H9 (cell line): ENCODE measurements at regions not wholly inside any gene's neighbourhood (a gene's known extent, or its start where the extent isn't known, plus 50 kb on each side); places are given as distances from the start of the nearest gene placed in this dataset.

Experiments
- DNase-seq: peaks from one replicate; pipeline ENCODE4 v3.0.0-alpha.2; 2017
- H2AFZ ChIP-seq: one replicate; pipeline ENCODE4 v1.6.1; 2013; ENCODE audit warnings: mild to moderate bottlenecking, low read length, control low read depth, moderate library complexity
- H2AK5ac ChIP-seq: 2 replicates; pipeline ENCODE4 v1.6.1; 2013; ENCODE audit warnings: low read length, control low read depth, mixed read lengths; ENCODE audit not compliant: insufficient read length
- H2BK120ac ChIP-seq: one replicate; pipeline ENCODE4 v1.6.1; 2013; ENCODE audit warnings: low read depth, mild to moderate bottlenecking, low read length, control low read depth, inconsistent platforms; ENCODE audit not compliant: poor library complexity, severe bottlenecking
- H2BK12ac ChIP-seq: 2 replicates; pipeline ENCODE4 v1.6.1; 2013; ENCODE audit warnings: low read length, control low read depth, mixed read lengths, low read depth; ENCODE audit not compliant: insufficient read length
- H2BK15ac ChIP-seq: 2 replicates; pipeline ENCODE4 v1.6.1; 2013; ENCODE audit warnings: low read depth, low read length, control low read depth
- H2BK20ac ChIP-seq: one replicate; pipeline ENCODE4 v1.6.1; 2013; ENCODE audit warnings: low read depth, mild to moderate bottlenecking, low read length, control low read depth, inconsistent platforms; ENCODE audit not compliant: poor library complexity, severe bottlenecking
- H2BK5ac ChIP-seq: 2 replicates; pipeline ENCODE4 v1.6.1; 2013; ENCODE audit warnings: low read length, control low read depth, mixed read lengths; ENCODE audit not compliant: insufficient read length
- H3K14ac ChIP-seq: 2 replicates; pipeline ENCODE4 v1.6.1; 2013; ENCODE audit warnings: low read length, control low read depth; ENCODE audit not compliant: insufficient read depth
- H3K18ac ChIP-seq: 2 replicates; pipeline ENCODE4 v1.6.1; 2013; ENCODE audit warnings: low read depth, mild to moderate bottlenecking, mixed read lengths, low read length, control low read depth; ENCODE audit not compliant: insufficient read length
- H3K23ac ChIP-seq: 2 replicates; pipeline ENCODE4 v1.6.1; 2013; ENCODE audit warnings: low read length, control low read depth, mixed read lengths, low read depth; ENCODE audit not compliant: insufficient read length
- H3K23me2 ChIP-seq: 2 replicates; pipeline ENCODE4 v1.6.1; 2013; ENCODE audit warnings: low read depth, mild to moderate bottlenecking, mixed read lengths, low read length, control low read depth; ENCODE audit not compliant: insufficient read length, poor library complexity, severe bottlenecking
- H3K27ac ChIP-seq: 2 replicates; pipeline ENCODE4 v1.5.1; 2013; ENCODE audit warnings: low read length, control low read depth, mixed read lengths, low read depth; ENCODE audit not compliant: insufficient read length
- H3K27me3 ChIP-seq: 2 replicates; pipeline ENCODE4 v1.6.1; 2013; ENCODE audit warnings: low read length, control low read depth, inconsistent platforms; ENCODE audit not compliant: insufficient read depth
- H3K4ac ChIP-seq: 2 replicates; pipeline ENCODE4 v1.6.1; 2013; ENCODE audit warnings: low read depth, mild to moderate bottlenecking, control low read depth, inconsistent platforms, low read length, moderate library complexity
- H3K4me1 ChIP-seq: 2 replicates; pipeline ENCODE4 v1.6.1; 2013; ENCODE audit warnings: low read length, control low read depth, inconsistent platforms; ENCODE audit not compliant: insufficient read depth
- H3K4me2 ChIP-seq: 2 replicates; pipeline ENCODE4 v1.6.1; 2013; ENCODE audit warnings: low read length, control low read depth, mixed read lengths; ENCODE audit not compliant: insufficient read length, insufficient read depth
- H3K56ac ChIP-seq: 2 replicates; pipeline ENCODE4 v1.6.1; 2013; ENCODE audit warnings: low read depth, mild to moderate bottlenecking, mixed read lengths, low read length, control low read depth; ENCODE audit not compliant: insufficient read length
- H3K79me1 ChIP-seq: 2 replicates; pipeline ENCODE4 v1.6.1; 2013; ENCODE audit warnings: low read depth, mild to moderate bottlenecking, moderate library complexity, low read length, control low read depth, inconsistent platforms; ENCODE audit not compliant: insufficient read depth, poor library complexity, severe bottlenecking
- H3K79me2 ChIP-seq: 2 replicates; pipeline ENCODE4 v1.6.1; 2013; ENCODE audit warnings: low read length, control low read depth, inconsistent platforms; ENCODE audit not compliant: insufficient read depth
- H3K9ac ChIP-seq: 2 replicates; pipeline ENCODE4 v1.6.1; 2013; ENCODE audit warnings: low read length, control low read depth, mixed read lengths; ENCODE audit not compliant: insufficient read length; ENCODE audit errors: extremely low read depth
- H3K9me3 ChIP-seq: one replicate; pipeline ENCODE4 v1.6.1; 2013; ENCODE audit warnings: low read depth, low read length, inconsistent platforms; ENCODE audit not compliant: control insufficient read depth
- H3T11ph ChIP-seq: one replicate; pipeline ENCODE4 v1.6.1; 2013; ENCODE audit warnings: mild to moderate bottlenecking, low read length, control low read depth, inconsistent platforms
- H4K20me1 ChIP-seq: one replicate; pipeline ENCODE4 v1.6.1; 2013; ENCODE audit not compliant: control insufficient read depth, insufficient read length, insufficient read depth
- H4K5ac ChIP-seq: 2 replicates; pipeline ENCODE4 v1.6.1; 2013; ENCODE audit warnings: low read depth, mild to moderate bottlenecking, mixed read lengths, low read length, control low read depth; ENCODE audit not compliant: insufficient read length
- H4K8ac ChIP-seq: replicated peaks from 2 replicates; pipeline ENCODE4 v1.6.1; 2013; ENCODE audit warnings: low read length, control low read depth, mixed read lengths, low read depth; ENCODE audit not compliant: insufficient read length
- H4K91ac ChIP-seq: 2 replicates; pipeline ENCODE4 v1.6.1; 2013; ENCODE audit warnings: low read depth, mild to moderate bottlenecking, moderate library complexity, mixed read lengths, low read length, control low read depth; ENCODE audit not compliant: insufficient read length
- H3K27ac Mint-ChIP-seq, 3 experiments: 2 replicates in 2 of 3; 3 replicates in 1 of 3; pipeline ENCODE4 v1.8.0; 2020 to 2021; ENCODE audit warnings: mixed read lengths in 3 of 3, mild to moderate bottlenecking in 1 of 3, moderate library complexity in 1 of 3
- H3K27me3 Mint-ChIP-seq: 2 replicates; pipeline ENCODE4 v1.8.0; 2021; ENCODE audit warnings: low read depth, mild to moderate bottlenecking, moderate library complexity, mixed read lengths
- H3K36me3 Mint-ChIP-seq, 3 experiments: 2 replicates in 2 of 3; 3 replicates in 1 of 3; pipeline ENCODE4 v1.8.0; 2020 to 2021; ENCODE audit warnings: low read depth in 3 of 3, mixed read lengths in 3 of 3; ENCODE audit not compliant: insufficient read depth in 1 of 3
- H3K4me1 Mint-ChIP-seq, 2 experiments: 2 replicates each; pipeline ENCODE4 v1.8.0; 2020; ENCODE audit warnings: mixed read lengths in 2 of 2
- H3K4me3 Mint-ChIP-seq, 2 experiments: 2 replicates in 1 of 2; 3 replicates in 1 of 2; pipeline ENCODE4 v1.8.0; 2020 to 2021; ENCODE audit warnings: mild to moderate bottlenecking in 2 of 2, mixed read lengths in 2 of 2, moderate library complexity in 1 of 2
- H3K9me3 Mint-ChIP-seq, 2 experiments: 2 replicates in 1 of 2; 3 replicates in 1 of 2; pipeline ENCODE4 v1.8.0; 2020; ENCODE audit warnings: mild to moderate bottlenecking in 2 of 2, mixed read lengths in 2 of 2, moderate library complexity in 1 of 2
- WGBS: extraction: QIAGEN DNeasy Blood & Tissue Kit; methylation state at CpG from one replicate; pipeline ENCODE4 v1.1.7; 2013; ENCODE audit warnings: missing lambda C conversion rate, low lambda C conversion rate, mixed read lengths; ENCODE audit not compliant: insufficient read length; ENCODE audit errors: extremely low coverage; 5-methylcytosine and 5-hydroxymethylcytosine counted together
- TF ChIP-seq, protein P1 (sequence below): fragments of 200-600 bp; sonication (generic); conservative IDR thresholded peaks from 3 replicates; pipeline ENCODE4 v1.8.0; 2021; ENCODE audit warnings: antibody characterized with exemption, mild to moderate bottlenecking

DNA sequence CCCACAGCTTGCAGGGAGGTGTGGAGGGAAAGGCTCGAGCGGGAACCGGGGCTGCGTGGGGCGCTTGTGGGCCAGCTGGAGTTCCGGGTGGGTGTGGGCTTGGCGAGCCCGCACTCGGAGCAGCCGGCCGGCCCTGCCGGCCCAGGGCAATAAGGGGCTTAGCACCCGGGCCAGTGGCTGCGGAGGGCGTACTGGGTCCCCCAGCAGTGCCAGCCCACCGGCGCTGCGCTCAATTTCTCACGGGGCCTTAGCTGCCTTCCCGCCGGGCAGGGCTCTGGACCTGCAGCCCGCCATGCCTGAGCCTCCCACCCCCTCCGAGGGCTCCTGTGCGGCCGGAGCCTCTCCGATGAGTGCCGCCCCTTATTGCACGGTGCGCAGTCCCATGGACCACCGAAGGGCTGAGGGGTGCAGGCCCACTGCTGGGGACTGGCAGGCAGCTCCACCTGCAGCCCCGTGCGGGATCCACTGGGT, 1242.2 kb upstream of the EYS start:
- Histone ChIP-seq H2AFZ (no peak overlapping the region), H2BK15ac (no peak overlapping the region), H3K9me3 (no peaks in the 10 kb centered on the region), H3K18ac (no peak overlapping the region), H4K91ac (no peak overlapping the region), H3K4me2 (no peak overlapping the region), H3K56ac (no peak overlapping the region), H3K23me2 (no peaks in the 10 kb centered on the region), H4K20me1 (no peaks in the 10 kb centered on the region), H2BK120ac (no peak overlapping the region), H3K27ac (no peak overlapping the region), H3K4me1 (no peaks in the 10 kb centered on the region), H3K23ac (no peak overlapping the region), H4K8ac (no peak overlapping the region), H2BK5ac (no peak overlapping the region), H4K5ac (no peak overlapping the region), H3K27me3 (no peaks in the 10 kb centered on the region), H3T11ph (no peak overlapping the region), H2AK5ac (no peak overlapping the region), H2BK20ac (no peak overlapping the region), H3K79me2 (no peaks in the 10 kb centered on the region), H3K9ac (no peak overlapping the region), H2BK12ac (no peak overlapping the region), H3K14ac (no peak overlapping the region), H3K79me1 (no peaks in the 10 kb centered on the region), H3K4ac (no peak overlapping the region)
- Mint-ChIP-seq H3K27ac (no peak overlapping the region), H3K36me3 (peaks cover 0 to 10% (median 0%) of the 10 kb centered on the region in 3 experiments; a peak in 3 of 7 replicates), H3K27me3 (peaks cover 1% of the 10 kb centered on the region; the same call in 1 of the 2 replicates), H3K9me3 (peaks cover 0 to 6% of the 10 kb centered on the region in 2 experiments; a peak in 4 of 5 replicates), H3K4me3 (no peak overlapping the region), H3K4me1 (no peaks in the 10 kb centered on the region)
- whole genome bisulfite sequencing, result no CpG with 5 or more reads among the region's 32 CpGs
- DNase-seq, result no peak
- TF ChIP-seq, protein P1, sequence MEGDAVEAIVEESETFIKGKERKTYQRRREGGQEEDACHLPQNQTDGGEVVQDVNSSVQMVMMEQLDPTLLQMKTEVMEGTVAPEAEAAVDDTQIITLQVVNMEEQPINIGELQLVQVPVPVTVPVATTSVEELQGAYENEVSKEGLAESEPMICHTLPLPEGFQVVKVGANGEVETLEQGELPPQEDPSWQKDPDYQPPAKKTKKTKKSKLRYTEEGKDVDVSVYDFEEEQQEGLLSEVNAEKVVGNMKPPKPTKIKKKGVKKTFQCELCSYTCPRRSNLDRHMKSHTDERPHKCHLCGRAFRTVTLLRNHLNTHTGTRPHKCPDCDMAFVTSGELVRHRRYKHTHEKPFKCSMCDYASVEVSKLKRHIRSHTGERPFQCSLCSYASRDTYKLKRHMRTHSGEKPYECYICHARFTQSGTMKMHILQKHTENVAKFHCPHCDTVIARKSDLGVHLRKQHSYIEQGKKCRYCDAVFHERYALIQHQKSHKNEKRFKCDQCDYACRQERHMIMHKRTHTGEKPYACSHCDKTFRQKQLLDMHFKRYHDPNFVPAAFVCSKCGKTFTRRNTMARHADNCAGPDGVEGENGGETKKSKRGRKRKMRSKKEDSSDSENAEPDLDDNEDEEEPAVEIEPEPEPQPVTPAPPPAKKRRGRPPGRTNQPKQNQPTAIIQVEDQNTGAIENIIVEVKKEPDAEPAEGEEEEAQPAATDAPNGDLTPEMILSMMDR, result no peak
